ENCODE measurements at regions not wholly inside any gene's neighbourhood (a gene's known extent, or its start where the extent isn't known, plus 50 kb on each side); places are given as distances from the start of the nearest gene placed in this dataset.
"Not testable (repeated sequence)": the region's sequence is repeated elsewhere in the genome, so short reads cannot be mapped to it uniquely, and the experiment has no call there.

DNA sequence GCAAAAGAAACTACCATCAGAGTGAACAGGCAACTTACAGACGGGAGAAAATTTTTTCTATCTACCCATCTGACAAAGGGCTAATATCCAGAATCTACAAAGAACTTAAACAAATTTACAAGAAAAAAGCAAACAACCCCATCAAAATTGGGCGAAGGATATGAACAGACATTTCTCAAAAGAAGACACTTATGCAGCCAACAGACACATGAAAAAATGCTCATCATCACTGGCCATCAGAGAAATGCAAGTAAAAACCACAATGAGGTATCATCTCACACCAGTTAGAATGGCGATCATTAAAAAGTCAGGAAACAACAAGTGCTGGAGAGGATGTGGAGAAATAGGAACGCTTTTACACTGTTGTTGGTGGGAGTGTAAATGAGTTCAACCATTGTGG is 206.6 kb upstream of the HTR1E start:
- not testable (repeated sequence) for DNase-seq

DNA sequence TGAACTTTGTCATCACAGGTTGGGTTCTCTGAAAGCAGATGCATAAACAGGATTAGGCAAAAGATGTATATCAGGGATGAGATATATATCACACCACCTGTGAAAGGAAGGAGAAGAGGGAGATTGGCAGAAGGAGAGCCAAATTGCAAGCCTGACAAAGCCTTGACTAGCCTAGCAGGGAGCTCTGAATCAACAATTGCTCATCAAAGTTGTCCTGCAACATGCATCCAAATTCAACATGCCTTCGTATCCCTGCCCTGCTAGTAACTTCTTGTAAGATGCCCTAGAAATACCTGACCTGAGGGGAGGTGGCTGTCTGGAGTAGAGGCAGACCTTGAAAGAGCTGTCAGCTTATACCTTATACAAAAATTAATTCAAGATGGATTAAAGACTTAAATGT is 207.1 kb upstream of the HTR1E start:
- no peak for DNase-seq

GRCh38 chr6:86728976-86729375 is 208.4 kb upstream of the HTR1E start:
- DNase-seq: no peak

- no peak for DNase-seq
These were observed 212.6 kb upstream of the HTR1E start for GRCh38 chr6:86724695-86725094.

- DNase-seq: no peak
These were observed 213.6 kb upstream of the HTR1E start for GRCh38 chr6:86723729-86724128.

DNA sequence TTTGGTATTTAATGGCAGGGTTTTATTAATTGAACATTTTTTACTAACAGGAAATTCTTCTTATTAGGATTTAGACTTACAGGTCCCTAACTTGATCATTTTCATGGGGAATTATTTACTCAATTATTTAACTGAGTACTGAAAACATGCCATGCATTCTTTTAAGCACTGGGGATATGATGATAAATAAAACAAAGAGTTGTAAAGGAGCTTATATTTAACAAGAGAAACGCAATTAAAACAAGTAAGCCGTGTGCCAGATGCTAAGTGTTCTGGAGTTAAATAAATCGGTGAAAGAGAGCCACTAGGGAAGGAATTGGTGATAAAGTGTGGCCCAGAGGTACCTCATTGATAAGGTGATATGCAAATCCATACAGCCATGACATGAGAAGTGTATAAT is 214.2 kb upstream of the HTR1E start:
- no peak for DNase-seq

GRCh38 chr6:86722131-86722530 is 215.2 kb upstream of the HTR1E start:
- no peak for DNase-seq

DNA sequence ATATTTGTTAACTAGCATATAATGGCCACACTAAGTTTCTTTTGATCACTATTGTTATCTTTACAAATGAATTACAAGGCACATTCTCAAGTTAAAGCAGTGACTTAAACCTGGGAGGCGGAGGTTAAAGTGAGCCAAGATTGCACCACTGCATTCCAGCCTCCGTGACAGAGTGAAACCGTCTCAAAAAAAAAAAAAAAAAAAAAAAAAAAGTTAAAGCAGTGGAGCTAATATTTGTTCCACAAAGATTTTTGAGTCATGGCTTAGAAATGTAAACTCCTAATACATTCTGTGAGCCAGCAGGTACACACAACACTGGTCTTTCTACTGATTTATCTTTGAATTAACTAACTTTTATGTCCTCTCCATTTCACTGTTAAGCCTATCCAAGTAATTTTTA is 221.7 kb upstream of the HTR1E start:
- no peak for DNase-seq

GRCh38 chr6:86712039-86712438 is 225.3 kb upstream of the HTR1E start:
- DNase-seq: no peak

- DNase-seq: no peak
These were observed 229.7 kb upstream of the HTR1E start for GRCh38 chr6:86707545-86708120.

GRCh38 chr6:86706449-86706848 is 230.9 kb upstream of the HTR1E start:
- DNase-seq: no peak

- DNase-seq: not testable (repeated sequence)
These were observed 236.1 kb upstream of the HTR1E start for GRCh38 chr6:86701228-86701627.

GRCh38 chr6:86686496-86686895 is 250.8 kb upstream of the HTR1E start:
- no peak for DNase-seq

DNA sequence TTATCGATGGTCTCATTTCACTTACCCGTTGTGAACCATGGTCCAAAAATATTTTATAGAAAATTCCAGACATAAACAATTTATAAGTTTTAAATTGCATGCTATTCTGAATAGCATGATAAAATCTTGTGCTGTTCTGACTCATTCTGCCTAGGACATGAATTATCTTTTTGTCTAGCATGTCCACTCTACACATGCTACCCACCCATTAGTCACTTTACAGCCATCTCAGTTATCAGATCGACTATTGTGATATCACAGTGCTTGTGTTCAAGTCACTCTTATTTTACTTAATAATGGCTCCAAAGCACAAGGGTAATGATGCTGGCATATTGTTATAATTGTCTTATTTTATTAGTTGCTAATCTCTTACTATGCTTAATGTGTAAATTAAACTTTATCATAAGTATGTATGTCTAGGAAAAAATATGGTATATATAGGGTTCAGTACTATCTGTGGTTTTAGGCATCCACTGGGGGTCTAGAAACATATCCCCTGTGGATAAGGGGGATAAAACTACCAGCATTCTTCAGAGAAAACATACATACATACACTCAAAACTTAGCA is 252.0 kb upstream of the HTR1E start:
- no peak for DNase-seq

GRCh38 chr6:86683132-86683908 is 254.0 kb upstream of the HTR1E start:
- no peak for DNase-seq

- DNase-seq: no peak
These were observed 255.0 kb upstream of the HTR1E start for GRCh38 chr6:86682297-86682696.

DNA sequence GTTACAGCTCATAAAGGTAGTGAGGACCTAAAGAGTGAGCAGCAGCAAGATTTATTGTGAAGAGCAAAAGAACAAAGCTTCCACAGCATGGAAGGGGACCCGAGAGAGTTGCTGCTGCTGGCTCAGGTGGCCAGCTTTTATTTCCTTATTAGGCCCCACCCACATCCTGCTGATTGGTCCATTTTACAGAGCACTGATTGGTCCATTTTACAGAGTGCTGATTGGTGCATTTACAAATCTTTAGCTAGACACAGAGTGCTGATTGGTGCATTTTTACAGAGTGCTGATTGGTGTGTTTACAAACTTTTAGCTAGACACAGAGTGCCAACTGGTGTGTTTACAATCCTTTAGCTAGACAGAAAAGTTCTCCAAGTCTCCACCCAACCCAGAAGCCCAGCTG is 256.2 kb upstream of the HTR1E start:
- not testable (repeated sequence) for DNase-seq

DNA sequence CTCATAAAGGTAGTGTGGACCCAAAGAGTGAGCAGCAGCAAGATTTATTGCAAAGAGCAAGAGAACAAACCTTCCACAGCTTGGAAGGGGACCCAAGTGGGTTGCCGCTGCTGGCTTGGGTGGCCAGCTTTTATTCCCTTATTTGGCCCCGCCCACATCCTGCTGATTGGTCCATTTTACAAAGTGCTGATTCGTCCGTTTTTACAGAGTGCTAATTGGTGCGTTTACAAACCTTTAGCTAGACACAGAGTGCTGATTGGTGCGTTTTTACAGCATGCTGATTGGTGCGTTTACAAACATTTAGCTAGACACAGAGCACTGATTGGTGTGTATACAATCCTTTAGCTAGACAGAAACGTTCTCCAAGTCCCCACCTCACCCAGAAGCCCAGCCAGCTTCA is 265.2 kb upstream of the HTR1E start:
- not testable (repeated sequence) for DNase-seq

DNA sequence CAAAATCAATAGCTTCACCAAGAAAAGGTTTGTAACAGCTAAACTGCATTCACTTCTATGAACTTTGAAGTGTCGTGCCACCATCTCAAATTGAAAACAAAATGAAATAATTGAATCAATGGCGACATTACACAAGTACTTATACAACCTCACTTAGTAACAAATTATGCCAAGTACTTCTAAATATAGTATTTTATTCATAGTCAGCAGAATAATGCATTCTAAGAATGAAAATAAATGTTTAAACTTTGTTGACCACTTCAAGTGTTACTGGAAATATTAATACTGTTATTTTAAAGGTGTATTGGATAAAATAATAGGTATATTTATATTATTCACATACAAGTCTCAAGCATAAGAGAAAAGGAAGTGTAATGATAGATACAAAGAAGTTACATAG is 280.1 kb upstream of the HTR1E start:
- no peak for DNase-seq

GRCh38 chr6:86629123-86629522 is 308.2 kb upstream of the HTR1E start:
- DNase-seq: no peak

DNA sequence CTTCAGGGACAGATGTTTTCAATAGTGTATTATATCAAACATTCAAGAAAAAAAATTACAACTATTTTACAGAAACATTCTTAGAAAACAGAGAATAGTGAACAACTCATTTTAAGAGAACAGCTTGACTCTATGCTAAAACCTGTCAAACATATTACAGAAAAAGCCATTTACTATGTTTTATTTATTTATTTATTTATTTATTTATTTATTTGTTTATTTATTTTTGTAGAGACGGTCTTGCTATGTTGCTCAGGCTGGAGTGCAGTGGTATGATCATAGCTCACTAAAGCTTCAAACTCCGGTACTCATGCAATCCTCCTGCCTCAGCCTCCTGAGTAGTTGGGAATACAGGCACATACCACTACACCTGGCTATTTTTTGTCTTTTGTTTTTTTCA is 317.9 kb upstream of the HTR1E start:
- no peak for DNase-seq

DNA sequence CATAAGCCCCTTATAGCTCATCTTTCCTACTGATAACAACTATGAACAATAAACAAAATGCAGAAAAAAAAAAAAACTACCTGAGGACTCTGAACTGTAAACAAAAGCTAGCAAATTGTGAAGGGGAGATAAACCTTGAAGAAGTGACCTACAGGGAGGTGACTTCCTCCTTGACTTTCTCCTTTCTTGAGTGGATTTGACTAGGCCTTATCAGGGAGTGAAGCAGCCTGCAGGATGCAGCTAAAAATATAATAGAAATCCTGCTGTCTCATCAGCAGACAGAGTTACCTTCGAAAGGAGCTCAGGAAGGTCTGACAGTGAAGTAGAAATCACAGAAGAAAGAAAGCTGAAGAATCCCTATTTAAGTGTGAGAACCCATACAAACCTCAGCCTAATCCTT is 322.0 kb upstream of the HTR1E start:
- no peak for DNase-seq

DNA sequence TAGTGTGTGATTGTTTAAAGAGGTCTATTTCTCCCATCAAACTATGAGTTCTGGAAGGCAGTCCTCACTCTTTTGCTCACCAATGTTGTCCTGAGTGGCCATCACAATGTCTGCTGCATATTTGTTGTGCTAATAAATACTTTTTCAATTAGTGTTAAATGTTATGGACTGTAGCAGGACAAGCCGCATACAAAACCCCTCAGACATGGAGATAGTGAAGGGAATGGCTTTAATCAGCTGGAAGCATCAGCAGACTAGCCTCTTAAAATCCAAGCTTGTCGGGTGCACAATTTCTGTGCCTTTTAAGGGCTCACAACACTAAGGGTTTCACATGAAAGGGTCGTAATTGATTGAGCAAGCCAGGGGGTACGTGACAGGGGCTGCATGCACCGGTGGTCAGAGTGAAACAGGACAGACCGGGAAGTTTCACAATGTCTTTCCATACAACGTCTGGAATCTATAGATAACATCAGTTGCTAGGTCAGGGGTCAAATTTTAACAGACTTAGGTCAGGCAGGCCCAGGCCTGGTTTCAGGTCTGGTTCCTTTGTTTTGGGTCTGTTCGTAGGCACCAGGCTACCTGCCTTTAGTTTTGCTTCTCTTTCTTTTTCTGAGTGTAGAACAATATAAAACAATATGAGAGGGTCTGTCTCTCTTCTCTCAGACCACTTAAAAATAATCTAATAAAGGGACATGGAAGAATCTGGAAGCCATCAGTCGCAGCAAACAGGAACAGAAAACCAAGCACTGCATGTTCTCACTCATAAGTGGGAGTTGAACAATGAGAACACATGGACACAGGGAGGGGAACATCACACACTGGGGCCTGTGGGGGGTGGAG is 327.6 kb upstream of the HTR1E start:
- DNase-seq: no peak

DNA sequence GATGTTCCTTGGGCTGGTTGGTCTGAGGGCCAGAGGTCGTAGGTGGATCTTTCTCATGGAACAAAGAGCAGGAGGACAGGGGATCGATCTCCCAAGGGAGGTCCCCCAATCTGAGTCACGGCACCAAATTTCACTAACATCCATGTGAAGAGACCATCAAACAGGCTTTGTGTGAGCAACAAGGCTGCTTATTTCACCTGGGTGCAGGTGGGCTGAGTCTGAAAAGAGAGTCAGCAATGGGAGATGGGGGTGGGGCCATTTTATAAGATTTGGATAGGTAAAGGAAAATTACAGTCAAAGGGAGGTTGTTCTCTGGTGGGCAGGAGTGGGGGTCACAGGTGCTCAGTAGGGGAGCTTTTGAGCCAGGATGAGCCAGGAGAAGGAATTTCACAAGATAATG is 334.0 kb upstream of the HTR1E start:
- not testable (repeated sequence) for DNase-seq

Measured in activated CD4-positive, alpha-beta T cell treated with anti-CD3 and anti-CD28 coated beads, Interleukin-2, amount 50 U/mL, for 48 hours (primary cell).